SK-N-MC (cell line): ENCODE measurements at regions not wholly inside any gene's neighbourhood (a gene's known extent, or its start where the extent isn't known, plus 50 kb on each side); places are given as distances from the start of the nearest gene placed in this dataset.

ENCODE experiments used
- DNase-seq: peaks from one replicate; pipeline ENCODE4 v3.0.0-alpha.2; 2011; ENCODE audit warnings: low read depth, low spot score
- H3K27ac ChIP-seq: fragments of 200-600 bp; sonication (generic); 2 replicates; pipeline ENCODE4 v1.5.1; 2016; ENCODE audit warnings: mixed run types
- H3K36me3 ChIP-seq: fragments of 200-600 bp; sonication (generic); 2 replicates; pipeline ENCODE4 v1.6.1; 2017; ENCODE audit warnings: antibody characterized with exemption, low read length, mixed read lengths; ENCODE audit not compliant: insufficient read depth
- H3K4me3 ChIP-seq: fragments of 200-600 bp; sonication (generic); 2 replicates; pipeline ENCODE4 v1.5.1; 2016
- H3K9ac ChIP-seq: fragments of 200-600 bp; sonication (generic); 2 replicates; pipeline ENCODE4 v1.8.0; 2017; ENCODE audit warnings: mixed run types, mixed read lengths; ENCODE audit not compliant: insufficient read length
- H3K9me3 ChIP-seq: fragments of 200-600 bp; sonication (generic); 2 replicates; pipeline ENCODE4 v1.6.1; 2017; ENCODE audit warnings: low read depth, mild to moderate bottlenecking, antibody characterized with exemption, low read length, moderate library complexity, mixed read lengths
- EZH2 ChIP-seq: fragments of 200-600 bp; sonication (generic); IDR thresholded peaks from one replicate; pipeline ENCODE4 v1.6.1; 2017; ENCODE audit warnings: antibody characterized with exemption
- FOXP2 ChIP-seq: optimal IDR thresholded peaks from 2 replicates; pipeline ENCODE3; 2011; ENCODE audit warnings: mild to moderate bottlenecking, moderate library complexity; ENCODE audit not compliant: insufficient read depth; ENCODE audit errors: extremely low read length, control extremely low read depth
- POLR2AphosphoS5 ChIP-seq: IDR thresholded peaks from 2 replicates; pipeline ENCODE4 v1.6.1; 2012; ENCODE audit warnings: mild to moderate bottlenecking, low read depth, low read length, borderline replicate concordance

DNA sequence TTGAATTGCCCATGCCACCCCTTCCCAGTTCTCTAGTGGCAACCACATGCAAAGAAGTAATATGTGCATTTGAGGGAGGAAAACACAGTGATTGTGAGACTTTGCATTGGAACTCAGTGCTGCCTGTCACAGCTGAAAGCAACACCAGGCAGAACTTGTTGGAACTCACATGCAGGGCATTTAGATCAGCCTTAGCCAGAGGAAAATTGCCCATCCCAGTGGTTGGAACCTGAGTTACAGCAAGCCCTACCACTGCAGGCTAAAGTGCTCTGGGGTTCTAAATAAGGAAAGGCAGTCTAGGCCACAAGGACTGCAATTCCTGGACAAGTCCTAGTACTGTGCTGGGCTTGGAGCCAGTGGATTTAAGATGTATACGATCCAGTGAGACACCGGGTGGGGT, 245.3 kb upstream of the UFL1 start:
- no peak overlapping the region for H3K9ac ChIP-seq
- H3K9me3 ChIP-seq: no peaks in the 10 kb centered on the region
- no peaks in the 10 kb centered on the region for H3K36me3 ChIP-seq
- TF ChIP-seq EZH2 (no peak), POLR2AphosphoS5 (no peak), FOXP2 (no peak)
- no peak for DNase-seq
- H3K27ac ChIP-seq: no peak overlapping the region
- no peak overlapping the region for H3K4me3 ChIP-seq

DNA sequence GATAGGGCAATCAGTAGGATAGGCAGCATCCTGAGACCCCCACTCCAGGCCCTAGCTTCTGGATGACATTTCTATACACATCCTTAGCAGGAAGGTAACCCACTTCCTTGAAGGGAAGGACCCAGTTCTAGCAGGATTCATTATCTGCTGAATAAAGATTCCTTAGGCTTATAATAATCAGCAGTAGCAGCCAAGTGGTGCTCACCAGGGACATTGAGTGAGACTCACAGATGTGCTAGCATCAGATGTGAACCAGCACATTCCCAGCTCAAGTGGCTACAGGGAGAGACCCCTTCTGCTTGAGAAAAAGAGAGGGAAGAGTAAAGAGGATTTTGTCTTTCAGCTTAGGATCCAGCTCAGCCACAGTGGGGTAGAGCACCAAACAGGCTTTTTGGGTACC, 244.8 kb upstream of the UFL1 start:
- H3K9ac ChIP-seq: no peak overlapping the region
- no peak for TF ChIP-seq FOXP2
- TF ChIP-seq EZH2: no peak
- TF ChIP-seq POLR2AphosphoS5: no peak
- no peaks in the 10 kb centered on the region for H3K9me3 ChIP-seq
- no peak overlapping the region for H3K27ac ChIP-seq
- no peaks in the 10 kb centered on the region for H3K36me3 ChIP-seq
- no peak for DNase-seq
- H3K4me3 ChIP-seq: no peak overlapping the region

DNA sequence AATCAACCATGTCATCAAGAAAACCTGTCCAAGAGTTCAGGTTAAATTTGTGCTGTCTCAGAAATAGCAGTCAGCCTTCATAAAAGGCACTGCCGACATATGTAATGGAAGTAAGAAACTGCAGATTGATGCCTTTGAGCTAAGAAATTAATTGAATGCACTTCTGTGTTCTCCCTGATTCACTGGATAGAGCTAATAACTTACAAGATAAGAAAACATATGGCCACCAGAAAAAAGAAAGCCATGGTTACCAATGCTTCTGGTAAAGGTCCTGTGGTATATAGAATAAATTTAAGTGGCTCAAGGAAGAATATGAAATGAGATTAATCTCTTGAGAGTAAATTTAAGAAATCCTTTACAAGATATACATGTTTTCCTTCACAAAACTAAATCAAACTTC, 242.5 kb upstream of the UFL1 start:
- no peak for DNase-seq

DNA sequence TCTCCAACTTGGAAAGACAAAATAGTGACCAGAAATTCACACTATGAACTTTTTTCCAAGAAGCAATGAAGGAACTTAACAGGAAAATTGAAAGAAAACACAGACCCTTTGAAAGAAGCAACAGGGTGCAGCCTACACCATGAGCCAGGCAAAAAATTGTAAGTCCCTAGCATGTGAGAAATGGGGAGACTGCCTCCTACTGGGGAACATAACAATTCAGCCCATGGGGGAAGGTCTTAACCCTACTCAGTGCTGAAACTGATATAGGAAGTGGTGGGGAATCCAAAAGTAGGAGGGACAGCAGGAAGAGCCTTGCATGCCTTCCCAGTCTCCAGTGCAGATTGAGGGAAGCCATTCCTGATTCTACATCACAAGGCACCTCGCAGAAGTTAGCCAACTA, 235.1 kb upstream of the UFL1 start:
- TF ChIP-seq EZH2 (no peak), FOXP2 (no peak), POLR2AphosphoS5 (no peak)
- H3K9ac ChIP-seq: no peak overlapping the region
- H3K4me3 ChIP-seq: no peak overlapping the region
- H3K27ac ChIP-seq: no peak overlapping the region
- H3K36me3 ChIP-seq: no peaks in the 10 kb centered on the region
- DNase-seq: no peak
- no peaks in the 10 kb centered on the region for H3K9me3 ChIP-seq

More for the DNA sequence above, 242.5 kb upstream of the UFL1 start:
- TF ChIP-seq POLR2AphosphoS5: no peak
- no peak for TF ChIP-seq FOXP2
- TF ChIP-seq EZH2: no peak
- Histone ChIP-seq H3K27ac (no peak overlapping the region), H3K9ac (no peak overlapping the region), H3K36me3 (no peaks in the 10 kb centered on the region), H3K9me3 (no peaks in the 10 kb centered on the region), H3K4me3 (no peak overlapping the region)

DNA sequence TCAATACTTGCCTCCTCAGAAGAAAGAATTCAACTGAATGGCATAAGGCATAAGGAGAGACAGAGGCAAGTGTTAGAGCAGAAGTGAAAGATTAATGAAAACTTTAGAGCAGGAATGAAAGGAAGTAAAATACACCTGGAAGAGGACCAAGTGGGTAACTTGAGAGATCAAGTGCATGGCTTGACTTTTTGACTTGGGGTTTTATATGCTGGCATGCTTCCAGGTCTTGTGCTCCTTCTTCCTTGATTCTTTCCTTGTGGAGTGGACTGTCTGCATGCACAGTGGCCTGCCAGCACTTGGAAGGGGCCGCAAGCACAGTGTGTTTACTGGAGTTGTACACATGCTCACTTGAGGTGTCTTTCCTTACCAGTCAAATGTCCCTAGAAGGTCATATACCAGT, 222.1 kb upstream of the UFL1 start:
- no peaks in the 10 kb centered on the region for H3K36me3 ChIP-seq
- H3K9me3 ChIP-seq: no peaks in the 10 kb centered on the region
- DNase-seq: no peak
- H3K4me3 ChIP-seq: no peak overlapping the region
- no peak overlapping the region for H3K9ac ChIP-seq
- H3K27ac ChIP-seq: no peak overlapping the region
- TF ChIP-seq POLR2AphosphoS5 (no peak), FOXP2 (no peak), EZH2 (no peak)

DNA sequence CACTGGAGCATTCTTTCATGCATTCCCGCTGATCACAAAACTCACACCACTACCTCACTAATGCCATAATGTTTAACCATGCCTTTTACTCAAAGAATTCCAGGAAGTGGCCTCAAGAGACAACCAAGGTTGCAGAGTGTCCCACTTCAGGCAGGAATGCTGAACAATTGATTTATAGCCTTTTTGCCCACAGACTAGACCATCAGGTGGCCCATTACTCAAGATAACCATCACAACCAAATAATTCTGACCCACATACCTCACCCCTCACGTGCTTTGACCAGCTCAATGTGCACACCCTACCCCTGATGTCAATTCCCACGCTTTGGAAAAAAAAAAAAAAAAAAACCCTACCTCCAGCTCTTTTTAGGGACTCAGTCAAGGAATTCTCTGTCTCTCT, 220.6 kb upstream of the UFL1 start:
- Histone ChIP-seq H3K27ac (no peak overlapping the region), H3K36me3 (no peaks in the 10 kb centered on the region), H3K4me3 (no peak overlapping the region), H3K9ac (no peak overlapping the region), H3K9me3 (no peaks in the 10 kb centered on the region)
- DNase-seq: no peak
- TF ChIP-seq EZH2: no peak
- no peak for TF ChIP-seq FOXP2
- TF ChIP-seq POLR2AphosphoS5: no peak

DNA sequence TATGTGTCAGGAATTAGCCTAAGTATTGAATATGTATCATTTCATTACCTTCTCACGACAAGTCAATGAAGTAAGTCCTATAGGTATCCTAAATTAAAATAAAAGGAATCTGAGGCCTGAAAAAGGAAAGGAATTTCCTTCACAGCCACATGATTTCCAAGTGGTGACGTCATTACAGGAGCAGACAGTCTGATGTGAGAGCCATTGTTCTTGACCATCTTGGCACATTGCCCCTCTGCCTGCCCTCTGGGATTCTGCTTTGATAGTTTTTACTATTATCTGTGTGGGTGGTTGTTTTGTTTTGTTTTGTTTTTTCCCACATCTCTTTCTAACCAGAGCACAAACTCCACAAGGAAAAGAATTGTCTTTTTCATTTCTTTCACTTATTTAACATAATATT, 219.8 kb upstream of the UFL1 start:
- DNase-seq: no peak
- no peak overlapping the region for H3K27ac ChIP-seq
- H3K36me3 ChIP-seq: no peaks in the 10 kb centered on the region
- no peak overlapping the region for H3K9ac ChIP-seq
- H3K4me3 ChIP-seq: no peak overlapping the region
- TF ChIP-seq POLR2AphosphoS5: no peak
- no peak for TF ChIP-seq FOXP2
- no peak for TF ChIP-seq EZH2
- no peaks in the 10 kb centered on the region for H3K9me3 ChIP-seq

DNA sequence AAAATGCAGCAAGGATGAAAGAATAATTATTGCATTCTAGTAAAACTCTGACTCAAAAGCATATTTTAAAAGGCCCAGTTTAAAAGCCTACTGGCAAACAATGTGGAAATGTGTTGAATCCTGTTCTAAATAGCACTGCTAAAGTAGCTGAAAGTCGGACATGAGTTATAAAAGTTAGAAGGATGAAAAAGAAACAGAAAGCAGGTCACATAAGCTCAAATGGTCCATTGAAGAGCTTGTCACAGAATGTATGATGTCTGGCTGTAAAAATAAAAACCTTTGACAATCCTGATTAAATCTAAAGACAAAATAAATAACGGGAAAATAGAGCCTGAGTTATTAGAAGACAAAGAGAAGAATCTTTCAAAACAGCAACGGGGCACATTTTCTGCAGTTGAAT, 218.6 kb upstream of the UFL1 start:
- Histone ChIP-seq H3K9ac (no peak overlapping the region), H3K27ac (no peak overlapping the region), H3K4me3 (no peak overlapping the region), H3K36me3 (no peaks in the 10 kb centered on the region), H3K9me3 (no peaks in the 10 kb centered on the region)
- no peak for DNase-seq
- no peak for TF ChIP-seq FOXP2
- TF ChIP-seq EZH2: no peak

DNA sequence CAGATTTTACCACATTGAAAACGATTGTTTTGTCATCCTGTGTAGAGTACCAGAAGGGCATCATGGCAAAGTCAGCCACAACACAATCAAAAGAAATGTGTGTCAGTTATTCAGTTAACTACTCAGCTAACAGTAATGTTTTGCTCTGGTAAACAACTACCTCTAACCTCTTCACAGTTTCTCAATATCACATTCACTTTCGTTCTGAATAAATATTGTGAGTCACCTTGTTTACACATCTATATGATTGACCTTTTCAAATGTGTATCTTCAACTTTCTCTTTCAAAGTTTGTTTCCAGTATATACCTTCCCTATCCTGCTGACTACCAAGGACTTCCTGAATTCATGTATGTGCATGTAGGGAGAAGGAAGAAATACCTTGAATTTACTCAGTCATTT, 216.6 kb upstream of the UFL1 start:
- Histone ChIP-seq H3K27ac (no peak overlapping the region), H3K9me3 (no peaks in the 10 kb centered on the region), H3K4me3 (no peak overlapping the region), H3K9ac (no peak overlapping the region), H3K36me3 (no peaks in the 10 kb centered on the region)
- DNase-seq: no peak
- TF ChIP-seq POLR2AphosphoS5 (no peak), EZH2 (no peak), FOXP2 (no peak)
